SU-DHL-6 (cell line): ENCODE measurements at regions not wholly inside any gene's neighbourhood (a gene's known extent, or its start where the extent isn't known, plus 50 kb on each side); places are given as distances from the start of the nearest gene placed in this dataset.

Experiments
- H2AFZ ChIP-seq: fragments of 200-600 bp; sonication (generic); 2 replicates; pipeline ENCODE4 v1.6.1; 2014; ENCODE audit warnings: low read depth, mild to moderate bottlenecking, moderate library complexity, mixed read lengths, antibody characterized with exemption, low read length; ENCODE audit not compliant: severe bottlenecking
- H3F3A ChIP-seq: fragments of 200-600 bp; shearing (Covaris generic); 2 replicates; pipeline ENCODE4 v1.6.0; 2016; ENCODE audit warnings: antibody characterized with exemption, mild to moderate bottlenecking; ENCODE audit not compliant: insufficient read depth
- H3K27ac ChIP-seq: fragments of 200-600 bp; sonication (generic); 2 replicates; pipeline ENCODE4 v1.5.1; 2016; ENCODE audit warnings: low read depth, mild to moderate bottlenecking, low read length, moderate library complexity, mixed read lengths
- H3K27me3 ChIP-seq: fragments of 200-600 bp; sonication (generic), shearing (Covaris generic); 2 replicates; pipeline ENCODE4 v1.6.0; 2014; ENCODE audit warnings: mild to moderate bottlenecking, low read length
- H3K36me3 ChIP-seq: fragments of 200-600 bp; sonication (generic); 2 replicates; pipeline ENCODE4 v1.6.1; 2014; ENCODE audit warnings: mild to moderate bottlenecking, low read length, mixed read lengths
- H3K4me2 ChIP-seq: fragments of 300-600, 200-600 bp; shearing (Covaris generic), sonication (generic); 2 replicates; pipeline ENCODE4 v1.6.0; 2014; ENCODE audit warnings: low read length, low read depth, mild to moderate bottlenecking; ENCODE audit not compliant: poor library complexity, severe bottlenecking
- H3K4me3 ChIP-seq: fragments of 200-600 bp; sonication (generic); 2 replicates; pipeline ENCODE4 v1.5.1; 2014; ENCODE audit warnings: antibody characterized with exemption, low read length, mild to moderate bottlenecking, mixed read lengths; ENCODE audit not compliant: insufficient read depth, poor library complexity, severe bottlenecking
- H3K79me2 ChIP-seq: fragments of 200-600 bp; sonication (generic); 2 replicates; pipeline ENCODE4 v1.6.1; 2014; ENCODE audit warnings: mild to moderate bottlenecking, low read length, moderate library complexity; ENCODE audit not compliant: insufficient read depth
- H3K9ac ChIP-seq: fragments of 200-600 bp; sonication (generic); 2 replicates; pipeline ENCODE4 v1.7.0; 2014; ENCODE audit warnings: mild to moderate bottlenecking, low read length
- H3K9me2 ChIP-seq: fragments of 200-600 bp; sonication (generic); replicated peaks from 2 replicates; pipeline ENCODE4 v1.6.1; 2014; ENCODE audit warnings: low read length; ENCODE audit not compliant: insufficient read depth
- H3K9me3 ChIP-seq: fragments of 200-600 bp; sonication (generic); 2 replicates; pipeline ENCODE4 v1.6.1; 2014; ENCODE audit warnings: low read length, mixed read lengths; ENCODE audit not compliant: insufficient read depth
- H4K20me1 ChIP-seq: fragments of 200-600 bp; sonication (generic); 2 replicates; pipeline ENCODE4 v1.6.1; 2014; ENCODE audit warnings: low read depth, mild to moderate bottlenecking, antibody characterized with exemption, low read length, moderate library complexity, mixed read lengths
- CTCF ChIP-seq: fragments of 200-600 bp; sonication (generic); IDR thresholded peaks from one replicate; pipeline ENCODE4 v1.5.1; 2017; ENCODE audit warnings: antibody characterized with exemption, mild to moderate bottlenecking, low read length, moderate library complexity; ENCODE audit not compliant: insufficient read depth, poor library complexity, severe bottlenecking
- EZH2phosphoT487 ChIP-seq: fragments of 200-600 bp; sonication (generic), shearing (Covaris generic); conservative IDR thresholded peaks from 2 replicates; pipeline ENCODE4 v1.6.1; 2018; ENCODE audit warnings: mild to moderate bottlenecking, antibody characterized with exemption, low read length, moderate library complexity, mixed read lengths

- H3K9me3 ChIP-seq = no peaks in the 10 kb centered on the region
These were observed 90.0 kb upstream of the SLC14A2 start for GRCh38 chr18:45525301-45525700.

GRCh38 chr18:45526114-45526841, 89.0 kb upstream of the SLC14A2 start:
- TF ChIP-seq CTCF (no peak), EZH2phosphoT487 (no peak)
- no peak overlapping the region for H3K9ac ChIP-seq
- H3K79me2 ChIP-seq = no peaks in the 10 kb centered on the region
- H3K9me3 ChIP-seq = no peaks in the 10 kb centered on the region
- H2AFZ ChIP-seq = no peak overlapping the region
- H3K36me3 ChIP-seq = no peaks in the 10 kb centered on the region
- H3K4me3 ChIP-seq = no peak overlapping the region
- no peaks in the 10 kb centered on the region; the same call in 1 of the 2 replicates for H3K27me3 ChIP-seq
- H4K20me1 ChIP-seq = no peaks in the 10 kb centered on the region
- no peak overlapping the region for H3K27ac ChIP-seq
- H3K4me2 ChIP-seq = no peak overlapping the region
- no peaks in the 10 kb centered on the region for H3F3A ChIP-seq
- no peaks in the 10 kb centered on the region for H3K9me2 ChIP-seq

More at GRCh38 chr18:45525301-45525700, 90.0 kb upstream of the SLC14A2 start:
- no peak overlapping the region for H3K4me2 ChIP-seq
- H3K27ac ChIP-seq = no peak overlapping the region
- no peaks in the 10 kb centered on the region for H3K79me2 ChIP-seq
- no peak for TF ChIP-seq CTCF
- no peak for TF ChIP-seq EZH2phosphoT487
- no peaks in the 10 kb centered on the region for H3K9me2 ChIP-seq
- no peaks in the 10 kb centered on the region; the same call in 1 of the 2 replicates for H3K27me3 ChIP-seq
- H3F3A ChIP-seq = no peaks in the 10 kb centered on the region
- no peak overlapping the region for H3K4me3 ChIP-seq
- H2AFZ ChIP-seq = no peak overlapping the region
- no peaks in the 10 kb centered on the region for H3K36me3 ChIP-seq
- no peak overlapping the region for H3K9ac ChIP-seq
- no peaks in the 10 kb centered on the region for H4K20me1 ChIP-seq

DNA sequence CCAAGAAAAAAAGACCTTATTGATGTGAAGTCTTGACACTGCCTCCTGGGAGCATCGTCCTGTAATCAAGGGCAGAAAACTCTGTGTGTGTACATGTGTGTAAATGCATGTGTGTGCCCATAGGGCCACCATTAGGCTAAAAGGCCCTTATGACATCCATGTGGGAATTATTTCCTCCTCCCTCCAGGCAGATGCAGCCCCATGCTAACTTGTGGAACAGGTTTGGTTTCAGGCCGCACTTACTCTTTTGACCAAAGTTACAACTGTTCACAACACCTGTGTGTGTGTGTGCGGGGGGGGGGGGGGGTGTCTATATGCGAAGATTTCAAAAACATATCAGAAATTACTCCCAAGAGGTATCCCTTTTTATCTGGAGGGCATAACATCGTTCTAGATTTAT, 87.4 kb upstream of the SLC14A2 start:
- Histone ChIP-seq H2AFZ (no peak overlapping the region), H3K79me2 (no peaks in the 10 kb centered on the region), H4K20me1 (no peaks in the 10 kb centered on the region), H3F3A (no peaks in the 10 kb centered on the region), H3K27ac (no peak overlapping the region), H3K36me3 (no peaks in the 10 kb centered on the region), H3K4me3 (no peak overlapping the region), H3K9me2 (no peaks in the 10 kb centered on the region), H3K9me3 (no peaks in the 10 kb centered on the region), H3K4me2 (no peak overlapping the region), H3K9ac (no peak overlapping the region), H3K27me3 (no peaks in the 10 kb centered on the region; the same call in 1 of the 2 replicates)
- TF ChIP-seq EZH2phosphoT487 (no peak), CTCF (no peak)
